ENCODE measurements at regions not wholly inside any gene's neighbourhood (a gene's known extent, or its start where the extent isn't known, plus 50 kb on each side); places are given as distances from the start of the nearest gene placed in this dataset.

DNA sequence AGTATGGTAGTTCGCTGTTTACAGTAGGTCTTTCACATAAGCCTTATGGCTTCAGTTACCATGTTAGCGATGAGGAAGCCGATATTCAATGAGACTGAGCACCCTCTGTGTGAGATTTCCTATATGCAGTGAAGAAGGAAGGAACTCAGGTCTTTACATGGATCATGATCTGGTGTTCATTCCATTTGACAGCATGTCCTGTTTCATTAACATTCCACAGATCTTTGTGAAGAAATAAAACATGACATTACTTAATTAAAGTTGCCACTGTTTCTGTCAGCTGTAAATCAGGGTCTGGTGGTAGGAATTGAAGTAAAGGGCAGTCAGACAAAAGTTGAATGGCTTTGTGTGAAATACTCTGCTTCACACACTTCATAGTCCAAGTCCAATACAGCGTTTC, 768.6 kb downstream of the ZPLD1 start:
- no peak overlapping the region for H3K4me2 ChIP-seq (ENCODE audit: insufficient read depth, low read length)
- no peak overlapping the region for H2AFZ ChIP-seq (ENCODE audit: low read depth, low read length)
- no peaks in the 10 kb centered on the region for H3K79me2 ChIP-seq (ENCODE audit: insufficient read depth, low read length)
- TF ChIP-seq EZH2 (IDR thresholded peaks at IDR 0.05; ENCODE audit: borderline replicate concordance, low read depth, low read length, severe bottlenecking), result no peak
- no peak for TF ChIP-seq CTCF (IDR thresholded peaks at IDR 0.05; ENCODE audit: borderline replicate concordance, extremely low read depth, low read length, poor library complexity, severe bottlenecking)
- H3K36me3 ChIP-seq (ENCODE audit: insufficient read depth, low read length), result no peaks in the 10 kb centered on the region
- H4K20me1 ChIP-seq (ENCODE audit: insufficient read depth, low read length), result no peaks in the 10 kb centered on the region
- H3K4me3 ChIP-seq (ENCODE audit: low read depth in 1 of 2, low read length in 2 of 2), result no peak overlapping the region
- H3K27ac ChIP-seq (ENCODE audit: low read length), result no peak overlapping the region
- ATAC-seq (ENCODE audit: insufficient read depth, low read depth), result no peak
- no peak overlapping the region for H3K9ac ChIP-seq (ENCODE audit: low read depth, low read length)
- H3K9me3 ChIP-seq (ENCODE audit: insufficient read depth, low read length, severe bottlenecking), result no peaks in the 10 kb centered on the region
- no peaks in the 10 kb centered on the region for H3K4me1 ChIP-seq (ENCODE audit: insufficient read depth, low read length)
- no peak for DNase-seq
- H3K27me3 ChIP-seq (ENCODE audit: insufficient read depth, low read length, poor library complexity), result no peaks in the 10 kb centered on the region

- Histone ChIP-seq H3K4me3 (ENCODE audit: low read depth in 1 of 2, low read length in 2 of 2) (no peak overlapping the region), H3K79me2 (ENCODE audit: insufficient read depth, low read length) (no peaks in the 10 kb centered on the region), H3K27ac (ENCODE audit: low read length) (no peak overlapping the region), H3K9ac (ENCODE audit: low read depth, low read length) (no peak overlapping the region), H3K4me2 (ENCODE audit: insufficient read depth, low read length) (no peak overlapping the region), H2AFZ (ENCODE audit: low read depth, low read length) (no peak overlapping the region), H3K36me3 (ENCODE audit: insufficient read depth, low read length) (no peaks in the 10 kb centered on the region), H4K20me1 (ENCODE audit: insufficient read depth, low read length) (no peaks in the 10 kb centered on the region), H3K4me1 (ENCODE audit: insufficient read depth, low read length) (no peaks in the 10 kb centered on the region), H3K27me3 (ENCODE audit: insufficient read depth, low read length, poor library complexity) (no peaks in the 10 kb centered on the region), H3K9me3 (ENCODE audit: insufficient read depth, low read length, severe bottlenecking) (no peaks in the 10 kb centered on the region)
- DNase-seq (no peak), ATAC-seq (ENCODE audit: insufficient read depth, low read depth) (no peak)
- TF ChIP-seq CTCF (IDR thresholded peaks at IDR 0.05; ENCODE audit: borderline replicate concordance, extremely low read depth, low read length, poor library complexity, severe bottlenecking) (no peak), EZH2 (IDR thresholded peaks at IDR 0.05; ENCODE audit: borderline replicate concordance, low read depth, low read length, severe bottlenecking) (no peak)
Measured at GRCh38 chr3:103210583-103210982, 775.8 kb downstream of the ZPLD1 start.

DNA sequence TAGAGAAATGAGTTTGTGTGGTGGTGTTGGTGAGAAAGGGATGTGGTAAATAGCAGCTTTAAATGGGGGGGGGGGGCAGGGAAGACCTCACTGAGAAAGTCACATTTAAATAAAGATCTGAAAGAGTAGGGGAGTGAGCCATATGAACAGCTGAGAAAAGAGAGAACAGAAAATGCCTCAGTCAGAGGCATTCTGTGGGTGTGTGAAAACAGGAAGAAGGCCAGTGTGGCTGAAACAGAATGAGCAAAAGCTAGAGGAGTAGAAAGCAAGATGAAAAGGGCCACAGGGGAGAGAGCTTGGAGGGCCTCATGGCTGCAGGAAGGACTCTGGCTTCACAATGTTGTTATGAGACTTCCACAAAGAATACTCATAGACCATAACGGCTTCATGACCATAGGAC, 783.3 kb downstream of the ZPLD1 start:
- Histone ChIP-seq H3K36me3 (ENCODE audit: insufficient read depth, low read length) (no peaks in the 10 kb centered on the region), H3K9me3 (ENCODE audit: insufficient read depth, low read length, severe bottlenecking) (no peaks in the 10 kb centered on the region), H3K27ac (ENCODE audit: low read length) (peak overlapping the region; percentile 52; the same call in 1 of the 2 replicates), H3K9ac (ENCODE audit: low read depth, low read length) (no peak overlapping the region), H3K4me2 (ENCODE audit: insufficient read depth, low read length) (0 out of 2 replicates have a peak overlapping the region, but pooled peaks have one; percentile 12), H4K20me1 (ENCODE audit: insufficient read depth, low read length) (no peaks in the 10 kb centered on the region), H3K79me2 (ENCODE audit: insufficient read depth, low read length) (no peaks in the 10 kb centered on the region), H2AFZ (ENCODE audit: low read depth, low read length) (0 out of 2 replicates have a peak overlapping the region, but pooled peaks have one; percentile 46), H3K27me3 (ENCODE audit: insufficient read depth, low read length, poor library complexity) (no peaks in the 10 kb centered on the region), H3K4me1 (ENCODE audit: insufficient read depth, low read length) (peaks cover 14% of the 10 kb centered on the region), H3K4me3 (ENCODE audit: low read depth in 1 of 2, low read length in 2 of 2) (no peak overlapping the region)
- peak; percentile 46 for DNase-seq
- TF ChIP-seq CTCF (IDR thresholded peaks at IDR 0.05; ENCODE audit: borderline replicate concordance, extremely low read depth, low read length, poor library complexity, severe bottlenecking) (no peak), EZH2 (IDR thresholded peaks at IDR 0.05; ENCODE audit: borderline replicate concordance, low read depth, low read length, severe bottlenecking) (no peak)
- ATAC-seq (ENCODE audit: insufficient read depth, low read depth), result peak; percentile 98

GRCh38 chr3:103218793-103219192, 784.0 kb downstream of the ZPLD1 start:
- H3K27ac ChIP-seq (ENCODE audit: low read length), result no peak overlapping the region
- TF ChIP-seq EZH2 (IDR thresholded peaks at IDR 0.05; ENCODE audit: borderline replicate concordance, low read depth, low read length, severe bottlenecking) (no peak), CTCF (IDR thresholded peaks at IDR 0.05; ENCODE audit: borderline replicate concordance, extremely low read depth, low read length, poor library complexity, severe bottlenecking) (no peak)
- no peak overlapping the region for H3K9ac ChIP-seq (ENCODE audit: low read depth, low read length)
- H4K20me1 ChIP-seq (ENCODE audit: insufficient read depth, low read length), result no peaks in the 10 kb centered on the region
- peaks cover 14% of the 10 kb centered on the region for H3K4me1 ChIP-seq (ENCODE audit: insufficient read depth, low read length)
- no peak overlapping the region for H3K4me2 ChIP-seq (ENCODE audit: insufficient read depth, low read length)
- H3K36me3 ChIP-seq (ENCODE audit: insufficient read depth, low read length), result no peaks in the 10 kb centered on the region
- H3K27me3 ChIP-seq (ENCODE audit: insufficient read depth, low read length, poor library complexity), result no peaks in the 10 kb centered on the region
- H2AFZ ChIP-seq (ENCODE audit: low read depth, low read length), result no peak overlapping the region
- no peak for ATAC-seq (ENCODE audit: insufficient read depth, low read depth)
- no peaks in the 10 kb centered on the region for H3K79me2 ChIP-seq (ENCODE audit: insufficient read depth, low read length)
- H3K4me3 ChIP-seq (ENCODE audit: low read depth in 1 of 2, low read length in 2 of 2), result no peak overlapping the region
- DNase-seq, result no peak
- H3K9me3 ChIP-seq (ENCODE audit: insufficient read depth, low read length, severe bottlenecking), result no peaks in the 10 kb centered on the region
